Islet precursor cell (in vitro differentiated cells): ENCODE measurements at regions not wholly inside any gene's neighbourhood (a gene's known extent, or its start where the extent isn't known, plus 50 kb on each side); places are given as distances from the start of the nearest gene placed in this dataset.
A peak's percentile ranks its signal among the peaks of the same experiment; 100 is the strongest.

ENCODE experiments used
- DNase-seq: peaks from one replicate; pipeline ENCODE4 v3.0.0-alpha.2; 2018

- no peak for DNase-seq
These were observed 1045.1 kb downstream of the ADGRL2 start for GRCh38 chr1:82845866-82846265.

- DNase-seq: no peak
These were observed 1044.4 kb downstream of the ADGRL2 start for GRCh38 chr1:82844911-82845827.

- no peak for DNase-seq
These were observed 1043.7 kb downstream of the ADGRL2 start for GRCh38 chr1:82844447-82844846.

- no peak for DNase-seq
These were observed 1043.1 kb downstream of the ADGRL2 start for GRCh38 chr1:82843876-82844275.

GRCh38 chr1:82840192-82840591, 1039.5 kb downstream of the ADGRL2 start:
- no peak for DNase-seq

GRCh38 chr1:82837766-82838465, 1037.2 kb downstream of the ADGRL2 start:
- DNase-seq: no peak

- no peak for DNase-seq
These were observed 1036.4 kb downstream of the ADGRL2 start for GRCh38 chr1:82836973-82837680.

- no peak for DNase-seq
These were observed 1035.7 kb downstream of the ADGRL2 start for GRCh38 chr1:82836213-82836972.

GRCh38 chr1:82830690-82831380, 1030.1 kb downstream of the ADGRL2 start:
- no peak for DNase-seq

- no peak for DNase-seq
These were observed 1028.8 kb downstream of the ADGRL2 start for GRCh38 chr1:82829527-82829926.

- DNase-seq: no peak
These were observed 1023.1 kb downstream of the ADGRL2 start for GRCh38 chr1:82823876-82824275.

- DNase-seq: no peak
These were observed 1020.1 kb downstream of the ADGRL2 start for GRCh38 chr1:82820816-82821215.

- DNase-seq: no peak
These were observed 1018.5 kb downstream of the ADGRL2 start for GRCh38 chr1:82819234-82819633.

- no peak for DNase-seq
These were observed 1017.9 kb downstream of the ADGRL2 start for GRCh38 chr1:82818586-82818985.

- DNase-seq: no peak
These were observed 1012.7 kb downstream of the ADGRL2 start for GRCh38 chr1:82813386-82813785.

- DNase-seq: no peak
These were observed 1009.9 kb downstream of the ADGRL2 start for GRCh38 chr1:82810601-82811000.

- no peak for DNase-seq
These were observed 1006.8 kb downstream of the ADGRL2 start for GRCh38 chr1:82807563-82807962.

- no peak for DNase-seq
These were observed 1005.4 kb downstream of the ADGRL2 start for GRCh38 chr1:82806133-82806532.

GRCh38 chr1:82801176-82801575, 1000.4 kb downstream of the ADGRL2 start:
- DNase-seq: peak; percentile 87

- DNase-seq: no peak
These were observed 1000.0 kb downstream of the ADGRL2 start for GRCh38 chr1:82800721-82801120.

GRCh38 chr1:82799261-82799660, 998.5 kb downstream of the ADGRL2 start:
- no peak for DNase-seq

GRCh38 chr1:82795508-82796149, 994.9 kb downstream of the ADGRL2 start:
- DNase-seq: no peak
